HUES48 (cell line): ENCODE measurements at regions not wholly inside any gene's neighbourhood (a gene's known extent, or its start where the extent isn't known, plus 50 kb on each side); places are given as distances from the start of the nearest gene placed in this dataset.

Source experiments
- H3K27ac ChIP-seq: one replicate; pipeline ENCODE4 v1.7.0; 2013; ENCODE audit warnings: low read depth, low read length, inconsistent platforms
- H3K27me3 ChIP-seq: 2 replicates; pipeline ENCODE4 v1.6.1; 2013; ENCODE audit warnings: mild to moderate bottlenecking, low read length; ENCODE audit not compliant: control insufficient read depth, insufficient read depth
- H3K36me3 ChIP-seq: 2 replicates; pipeline ENCODE4 v1.6.1; 2013; ENCODE audit warnings: low read length; ENCODE audit not compliant: control insufficient read depth, insufficient read depth
- H3K4me1 ChIP-seq: 2 replicates; pipeline ENCODE4 v1.6.1; 2013; ENCODE audit warnings: mild to moderate bottlenecking, low read length; ENCODE audit not compliant: control insufficient read depth, insufficient read depth
- H3K4me3 ChIP-seq: 2 replicates; pipeline ENCODE4 v1.5.1; 2013; ENCODE audit warnings: mild to moderate bottlenecking, low read depth, low read length
- H3K9ac ChIP-seq: 2 replicates; pipeline ENCODE4 v1.6.1; 2013; ENCODE audit warnings: mild to moderate bottlenecking, low read depth, low read length, moderate library complexity
- H3K9me3 ChIP-seq: 2 replicates; pipeline ENCODE4 v1.6.1; 2013; ENCODE audit warnings: low read length; ENCODE audit not compliant: control insufficient read depth, insufficient read depth

GRCh38 chr2:34961822-34962221, 1362.7 kb upstream of the FAM98A start:
- Histone ChIP-seq H3K27ac (no peak overlapping the region), H3K4me1 (peaks cover 14% of the 10 kb centered on the region), H3K9me3 (no peaks in the 10 kb centered on the region), H3K9ac (no peak overlapping the region), H3K27me3 (no peaks in the 10 kb centered on the region), H3K36me3 (no peaks in the 10 kb centered on the region), H3K4me3 (peak overlapping the region; percentile 12; the same call in 1 of the 2 replicates)

- Histone ChIP-seq H3K4me1 (peaks cover 3% of the 10 kb centered on the region), H3K9me3 (no peaks in the 10 kb centered on the region), H3K9ac (no peak overlapping the region), H3K27ac (no peak overlapping the region), H3K27me3 (no peaks in the 10 kb centered on the region), H3K36me3 (no peaks in the 10 kb centered on the region), H3K4me3 (no peak overlapping the region)
These were observed 1355.7 kb upstream of the FAM98A start for GRCh38 chr2:34954758-34955157.

- Histone ChIP-seq H3K9me3 (peaks cover 6% of the 10 kb centered on the region), H3K9ac (no peak overlapping the region)
These were observed 1351.7 kb upstream of the FAM98A start for GRCh38 chr2:34950797-34951196.

GRCh38 chr2:34949316-34949715, 1350.2 kb upstream of the FAM98A start:
- H3K4me3 ChIP-seq: no peak overlapping the region

More at GRCh38 chr2:34950797-34951196, 1351.7 kb upstream of the FAM98A start:
- Histone ChIP-seq H3K4me3 (no peak overlapping the region), H3K27me3 (no peaks in the 10 kb centered on the region), H3K27ac (no peak overlapping the region), H3K4me1 (peaks cover 6% of the 10 kb centered on the region), H3K36me3 (no peaks in the 10 kb centered on the region)

GRCh38 chr2:34936089-34936488, 1337.0 kb upstream of the FAM98A start:
- Histone ChIP-seq H3K4me1 (no peaks in the 10 kb centered on the region), H3K27ac (no peak overlapping the region), H3K9ac (no peak overlapping the region), H3K4me3 (no peak overlapping the region), H3K9me3 (no peaks in the 10 kb centered on the region), H3K36me3 (no peaks in the 10 kb centered on the region), H3K27me3 (no peaks in the 10 kb centered on the region)

More at GRCh38 chr2:34949316-34949715, 1350.2 kb upstream of the FAM98A start:
- H3K9ac ChIP-seq: no peak overlapping the region
- H3K4me1 ChIP-seq: peaks cover 6% of the 10 kb centered on the region
- peak overlapping the region; percentile 50 for H3K27ac ChIP-seq
- H3K27me3 ChIP-seq: no peaks in the 10 kb centered on the region
- H3K36me3 ChIP-seq: no peaks in the 10 kb centered on the region
- H3K9me3 ChIP-seq: peaks cover 6% of the 10 kb centered on the region

GRCh38 chr2:34912084-34912483, 1313.0 kb upstream of the FAM98A start:
- Histone ChIP-seq H3K4me3 (no peak overlapping the region), H3K4me1 (no peaks in the 10 kb centered on the region)

GRCh38 chr2:34909992-34910705, 1311.0 kb upstream of the FAM98A start:
- no peaks in the 10 kb centered on the region for H3K4me1 ChIP-seq
- no peaks in the 10 kb centered on the region for H3K27me3 ChIP-seq
- H3K9ac ChIP-seq: no peak overlapping the region
- H3K27ac ChIP-seq: no peak overlapping the region
- H3K4me3 ChIP-seq: no peak overlapping the region
- H3K9me3 ChIP-seq: no peaks in the 10 kb centered on the region
- no peaks in the 10 kb centered on the region for H3K36me3 ChIP-seq

More at GRCh38 chr2:34912084-34912483, 1313.0 kb upstream of the FAM98A start:
- Histone ChIP-seq H3K9ac (no peak overlapping the region), H3K36me3 (no peaks in the 10 kb centered on the region), H3K27me3 (no peaks in the 10 kb centered on the region), H3K9me3 (no peaks in the 10 kb centered on the region), H3K27ac (no peak overlapping the region)

- Histone ChIP-seq H3K27me3 (no peaks in the 10 kb centered on the region), H3K4me3 (no peak overlapping the region), H3K36me3 (no peaks in the 10 kb centered on the region), H3K9ac (no peak overlapping the region), H3K9me3 (no peaks in the 10 kb centered on the region), H3K4me1 (no peaks in the 10 kb centered on the region), H3K27ac (no peak overlapping the region)
These were observed 1308.7 kb upstream of the FAM98A start for GRCh38 chr2:34907812-34908211.

- Histone ChIP-seq H3K27me3 (no peaks in the 10 kb centered on the region), H3K4me3 (no peak overlapping the region), H3K9ac (no peak overlapping the region), H3K4me1 (no peaks in the 10 kb centered on the region), H3K27ac (no peak overlapping the region), H3K36me3 (no peaks in the 10 kb centered on the region), H3K9me3 (no peaks in the 10 kb centered on the region)
These were observed 1302.6 kb upstream of the FAM98A start for GRCh38 chr2:34901739-34902138.

- Histone ChIP-seq H3K27ac (no peak overlapping the region), H3K27me3 (no peaks in the 10 kb centered on the region), H3K9me3 (no peaks in the 10 kb centered on the region), H3K36me3 (no peaks in the 10 kb centered on the region), H3K4me1 (no peaks in the 10 kb centered on the region), H3K9ac (no peak overlapping the region), H3K4me3 (no peak overlapping the region)
These were observed 1300.0 kb upstream of the FAM98A start for GRCh38 chr2:34899079-34899478.

GRCh38 chr2:34892766-34893165, 1293.7 kb upstream of the FAM98A start:
- no peaks in the 10 kb centered on the region for H3K36me3 ChIP-seq
- no peak overlapping the region for H3K27ac ChIP-seq
- H3K27me3 ChIP-seq: no peaks in the 10 kb centered on the region
- no peak overlapping the region for H3K4me3 ChIP-seq
- no peak overlapping the region for H3K9ac ChIP-seq
- no peaks in the 10 kb centered on the region for H3K9me3 ChIP-seq
- H3K4me1 ChIP-seq: no peaks in the 10 kb centered on the region
